Natural killer cell (primary cell): ENCODE measurements at regions not wholly inside any gene's neighbourhood (a gene's known extent, or its start where the extent isn't known, plus 50 kb on each side); places are given as distances from the start of the nearest gene placed in this dataset.

ENCODE experiments used
- ATAC-seq, 3 donors: fragments of 150-1000 bp in 2 of 3; fragments of 200-7000 bp in 1 of 3; cut with Tn5 transposase; 1 replicate in 1 of 3; 2 replicates in 2 of 3; pipeline ENCODE4 v1.10.0; 2021; ENCODE audit warnings: mild to moderate bottlenecking in 2 of 3, moderate library complexity in 2 of 3
- DNase-seq, 2 donors: peaks; one replicate each; pipeline versions ENCODE4 v3.0.0 to v3.0.0-alpha.2; 2013 to 2021; ENCODE audit warnings: mixed read lengths in 1 of 2
- H3K27ac ChIP-seq: one replicate; pipeline ENCODE4 v1.5.1; 2013; ENCODE audit warnings: mild to moderate bottlenecking, low read length
- H3K27me3 ChIP-seq: one replicate; pipeline ENCODE4 v1.6.1; 2013; ENCODE audit warnings: low read length; ENCODE audit not compliant: control insufficient read depth, insufficient read depth
- H3K36me3 ChIP-seq: one replicate; pipeline ENCODE4 v1.6.1; 2013; ENCODE audit warnings: low read length; ENCODE audit not compliant: control insufficient read depth, insufficient read depth
- H3K4me1 ChIP-seq: one replicate; pipeline ENCODE4 v1.6.1; 2013; ENCODE audit warnings: low read length; ENCODE audit not compliant: control insufficient read depth, insufficient read depth
- H3K4me3 ChIP-seq: one replicate; pipeline ENCODE4 v1.5.1; 2013; ENCODE audit warnings: low read length
- H3K9me3 ChIP-seq: one replicate; pipeline ENCODE4 v1.6.1; 2013; ENCODE audit warnings: low read length; ENCODE audit not compliant: control insufficient read depth, insufficient read depth
- H3K27ac Mint-ChIP-seq, 2 donors: one replicate each; pipeline ENCODE4 v1.8.0; 2022; ENCODE audit warnings: mild to moderate bottlenecking in 2 of 2, mixed read lengths in 2 of 2, moderate library complexity in 1 of 2
- H3K27me3 Mint-ChIP-seq, 2 donors: one replicate each; pipeline ENCODE4 v1.8.0; 2022; ENCODE audit warnings: low read depth in 2 of 2, mixed read lengths in 2 of 2
- H3K36me3 Mint-ChIP-seq: one replicate; pipeline ENCODE4 v1.8.0; 2022; ENCODE audit warnings: mixed read lengths
- H3K4me1 Mint-ChIP-seq, 2 donors: one replicate each; pipeline ENCODE4 v1.8.0; 2022; ENCODE audit warnings: mixed read lengths in 2 of 2
- H3K4me3 Mint-ChIP-seq: one replicate; pipeline ENCODE4 v1.8.0; 2022; ENCODE audit warnings: mild to moderate bottlenecking, moderate library complexity, mixed read lengths
- H3K9me3 Mint-ChIP-seq, 2 donors: one replicate each; pipeline ENCODE4 v1.8.0; 2022; ENCODE audit warnings: mixed read lengths in 2 of 2
- WGBS: methylation state at CpG from one replicate; pipeline ENCODE4 v1.1.7; 2013; ENCODE audit warnings: missing lambda C conversion rate; ENCODE audit not compliant: insufficient coverage; 5-methylcytosine and 5-hydroxymethylcytosine counted together
- intact Hi-C: fragments of 100-400 bp; cut with micrococcal nuclease; formaldehyde crosslinking; loops from one replicate; pipeline ENCODE4 v1.14.2; 2022
- TF ChIP-seq, protein P1 (sequence below): fragments of 200-600 bp; IDR thresholded peaks from one replicate; pipeline ENCODE4 v1.8.0; 2022; ENCODE audit warnings: antibody characterized with exemption

DNA sequence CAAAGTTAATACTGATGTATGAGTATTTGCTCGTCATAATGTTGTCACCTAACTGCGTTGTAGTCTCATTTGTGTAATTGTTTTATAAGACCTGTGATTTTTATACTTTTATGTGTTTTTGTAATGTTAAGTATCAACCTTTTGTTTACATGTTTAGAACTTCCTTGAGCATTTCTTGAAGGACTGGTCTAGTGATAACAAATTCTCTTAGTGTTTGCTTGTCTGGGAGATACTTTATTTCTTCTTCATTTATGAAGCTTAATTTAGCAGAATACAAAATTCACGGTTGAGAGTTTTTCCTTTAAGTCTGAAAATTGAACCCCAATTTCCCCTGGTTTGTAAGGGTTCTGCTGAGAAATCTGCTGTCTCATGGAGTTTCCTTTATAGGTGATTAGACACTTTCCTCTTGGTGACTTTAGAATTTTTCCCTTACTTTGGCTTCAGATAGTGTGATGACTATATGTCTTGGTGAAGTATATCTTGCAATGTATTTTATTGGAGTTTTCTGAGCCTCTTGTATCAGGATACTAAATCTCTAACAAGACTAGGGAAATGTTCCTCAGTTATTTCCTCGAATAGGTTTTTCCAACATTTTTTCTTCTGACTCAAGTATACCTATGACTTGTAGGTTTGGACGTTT lies 154.9 kb downstream of the WDR11 start:
- no peaks in the 10 kb centered on the region for H3K27me3 ChIP-seq
- DNase-seq, result no peak
- H3K9me3 ChIP-seq, result peaks cover 15% of the 10 kb centered on the region
- H3K4me1 ChIP-seq, result no peaks in the 10 kb centered on the region
- no peak overlapping the region for H3K4me3 Mint-ChIP-seq
- H3K27ac ChIP-seq, result no peak overlapping the region
- WGBS, result 92% methylated on average over 2 of the region's 5 CpGs
- no peaks in the 10 kb centered on the region for H3K36me3 Mint-ChIP-seq
- TF ChIP-seq, protein P1, sequence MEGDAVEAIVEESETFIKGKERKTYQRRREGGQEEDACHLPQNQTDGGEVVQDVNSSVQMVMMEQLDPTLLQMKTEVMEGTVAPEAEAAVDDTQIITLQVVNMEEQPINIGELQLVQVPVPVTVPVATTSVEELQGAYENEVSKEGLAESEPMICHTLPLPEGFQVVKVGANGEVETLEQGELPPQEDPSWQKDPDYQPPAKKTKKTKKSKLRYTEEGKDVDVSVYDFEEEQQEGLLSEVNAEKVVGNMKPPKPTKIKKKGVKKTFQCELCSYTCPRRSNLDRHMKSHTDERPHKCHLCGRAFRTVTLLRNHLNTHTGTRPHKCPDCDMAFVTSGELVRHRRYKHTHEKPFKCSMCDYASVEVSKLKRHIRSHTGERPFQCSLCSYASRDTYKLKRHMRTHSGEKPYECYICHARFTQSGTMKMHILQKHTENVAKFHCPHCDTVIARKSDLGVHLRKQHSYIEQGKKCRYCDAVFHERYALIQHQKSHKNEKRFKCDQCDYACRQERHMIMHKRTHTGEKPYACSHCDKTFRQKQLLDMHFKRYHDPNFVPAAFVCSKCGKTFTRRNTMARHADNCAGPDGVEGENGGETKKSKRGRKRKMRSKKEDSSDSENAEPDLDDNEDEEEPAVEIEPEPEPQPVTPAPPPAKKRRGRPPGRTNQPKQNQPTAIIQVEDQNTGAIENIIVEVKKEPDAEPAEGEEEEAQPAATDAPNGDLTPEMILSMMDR, result no peak
- H3K9me3 Mint-ChIP-seq, result peaks cover 11 to 20% of the 10 kb centered on the region in 2 donors
- peaks cover 0 to 3% of the 10 kb centered on the region in 2 donors for H3K27me3 Mint-ChIP-seq
- no peak for ATAC-seq
- H3K27ac Mint-ChIP-seq, result no peak overlapping the region
- intact Hi-C loops, result no loop called here
- no peaks in the 10 kb centered on the region for H3K36me3 ChIP-seq
- H3K4me3 ChIP-seq, result no peak overlapping the region
- no peaks in the 10 kb centered on the region for H3K4me1 Mint-ChIP-seq

DNA sequence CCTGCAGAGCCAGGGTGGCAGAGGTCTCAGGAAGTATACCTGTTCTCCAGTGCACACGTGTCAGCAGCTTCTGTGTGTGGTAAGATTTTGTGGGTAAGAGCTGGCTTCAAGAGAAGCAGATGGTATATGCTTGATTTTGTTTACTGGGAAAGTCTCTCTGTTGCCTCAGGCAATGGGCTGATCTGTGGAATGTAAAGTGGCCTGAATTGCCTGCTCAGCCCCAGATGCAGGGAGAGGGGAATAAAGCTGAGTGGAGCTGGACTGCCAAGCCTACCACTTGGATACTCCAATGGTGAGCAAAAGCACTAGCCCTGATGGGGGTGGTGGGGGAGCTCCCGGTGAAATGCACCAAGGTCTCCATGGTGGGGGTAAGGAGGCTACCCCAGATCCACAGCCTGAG lies 156.1 kb downstream of the WDR11 start:
- Mint-ChIP-seq H3K27me3 (peaks cover 0 to 3% of the 10 kb centered on the region in 2 donors), H3K36me3 (no peaks in the 10 kb centered on the region)
- no peak overlapping the region for H3K27ac ChIP-seq

DNA sequence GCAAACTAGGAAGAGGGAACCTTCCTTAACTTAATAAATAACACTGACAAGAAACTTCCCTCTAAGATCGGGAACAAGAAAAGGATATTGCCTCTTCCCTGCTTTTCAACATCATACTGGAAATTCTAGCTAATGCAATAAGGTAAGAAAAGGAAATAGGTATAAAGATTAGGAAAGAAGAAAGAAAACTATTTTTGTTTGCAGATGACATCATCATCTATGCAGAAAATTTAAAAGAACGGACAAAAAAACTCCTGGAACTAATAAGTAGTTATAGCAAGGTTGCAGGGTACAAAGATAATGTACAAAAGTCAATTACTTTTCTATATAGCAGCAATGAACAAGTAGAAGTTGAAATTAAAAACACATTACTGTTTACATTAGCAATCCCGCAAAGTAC lies 164.8 kb downstream of the WDR11 start:
- no peaks in the 10 kb centered on the region for H3K36me3 Mint-ChIP-seq
- H3K27ac Mint-ChIP-seq, result no peak overlapping the region
- Histone ChIP-seq H3K4me3 (no peak overlapping the region), H3K27me3 (no peaks in the 10 kb centered on the region), H3K4me1 (no peaks in the 10 kb centered on the region), H3K36me3 (no peaks in the 10 kb centered on the region), H3K27ac (no peak overlapping the region), H3K9me3 (no peaks in the 10 kb centered on the region)
- DNase-seq (no peak), ATAC-seq (no peak)
- intact Hi-C loops, result no loop called here
- H3K4me3 Mint-ChIP-seq, result no peak overlapping the region
- no CpG with 5 or more reads among the region's 3 CpGs for WGBS
- H3K27me3 Mint-ChIP-seq, result peaks cover 0 to 2% of the 10 kb centered on the region in 2 donors
- TF ChIP-seq, protein P1, result no peak
- no peaks in the 10 kb centered on the region for H3K4me1 Mint-ChIP-seq
- peaks cover 5 to 7% of the 10 kb centered on the region in 2 donors for H3K9me3 Mint-ChIP-seq

More for the DNA sequence above, 156.1 kb downstream of the WDR11 start:
- Mint-ChIP-seq H3K4me1 (no peaks in the 10 kb centered on the region), H3K27ac (no peak overlapping the region), H3K9me3 (peaks cover 11 to 22% of the 10 kb centered on the region in 2 donors), H3K4me3 (no peak overlapping the region)
- no peaks in the 10 kb centered on the region for H3K36me3 ChIP-seq
- no peaks in the 10 kb centered on the region for H3K4me1 ChIP-seq
- TF ChIP-seq, protein P1, result no peak
- 85% methylated on average over 2 of the region's 2 CpGs for whole genome bisulfite sequencing
- intact Hi-C loops, result no loop called here
- ATAC-seq, result no peak
- no peak overlapping the region for H3K4me3 ChIP-seq
- H3K9me3 ChIP-seq, result peaks cover 15% of the 10 kb centered on the region
- DNase-seq, result no peak
- H3K27me3 ChIP-seq, result no peaks in the 10 kb centered on the region
